HepG2 (cell line): ENCODE measurements at regions not wholly inside any gene's neighbourhood (a gene's known extent, or its start where the extent isn't known, plus 50 kb on each side); places are given as distances from the start of the nearest gene placed in this dataset.

ENCODE experiments used
- ATF3 ChIP-seq: sonication (generic); formaldehyde crosslinking; IDR thresholded peaks from 2 replicates; pipeline ENCODE4 v1.4.0; 2020; ENCODE audit warnings: missing genetic modification reagents
- BRCA1 ChIP-seq: sonication (generic); formaldehyde crosslinking; IDR thresholded peaks from 2 replicates; pipeline ENCODE4 v1.4.0; 2020; ENCODE audit warnings: missing genetic modification reagents
- HOXA7 ChIP-seq: sonication (generic); formaldehyde crosslinking; IDR thresholded peaks from 2 replicates; pipeline ENCODE4 v1.8.1; 2022; ENCODE audit warnings: mild to moderate bottlenecking, missing genetic modification reagents, moderate library complexity
- MATR3 ChIP-seq: sonication (generic); formaldehyde crosslinking; IDR thresholded peaks from 2 replicates; pipeline ENCODE4 v1.4.0; 2020; ENCODE audit warnings: missing genetic modification reagents
- RFX5 ChIP-seq: IDR thresholded peaks from 2 replicates; pipeline ENCODE4 v1.6.1; 2011; ENCODE audit warnings: low read depth, low read length, improper control_type of control experiment
- SMAD3 ChIP-seq: sonication (generic); formaldehyde crosslinking; IDR thresholded peaks from 2 replicates; pipeline ENCODE4 v1.4.0; 2020; ENCODE audit warnings: missing genetic modification reagents
- U2AF2 ChIP-seq: fragments of 200-400 bp; formaldehyde crosslinking; IDR thresholded peaks from 2 replicates; pipeline ENCODE4 v1.6.1; 2017; ENCODE audit warnings: low read depth, mild to moderate bottlenecking, low read length

GRCh38 chr4:170336238-170336775 lies 246.6 kb upstream of the AADAT start:
- TF ChIP-seq RFX5 (no peak), BRCA1 (CRISPR knock-in tag) (no peak), HOXA7 (CRISPR knock-in tag) (no peak), SMAD3 (CRISPR knock-in tag) (no peak), U2AF2 (no peak), MATR3 (CRISPR knock-in tag) (no peak), ATF3 (CRISPR knock-in tag) (no peak)
